Fibroblast of gingiva (primary cell): ENCODE measurements at regions not wholly inside any gene's neighbourhood (a gene's known extent, or its start where the extent isn't known, plus 50 kb on each side); places are given as distances from the start of the nearest gene placed in this dataset.
"Not testable (repeated sequence)": the region's sequence is repeated elsewhere in the genome, so short reads cannot be mapped to it uniquely, and the experiment has no call there.

Experiments
- DNase-seq: peaks from one replicate; pipeline ENCODE4 v3.0.0-alpha.2; 2011; ENCODE audit warnings: low read depth

GRCh38 chr12:126451809-126452208 is 1386.6 kb downstream of the AACS start:
- no peak for DNase-seq

GRCh38 chr12:126452686-126453085 is 1387.5 kb downstream of the AACS start:
- not testable (repeated sequence) for DNase-seq

DNA sequence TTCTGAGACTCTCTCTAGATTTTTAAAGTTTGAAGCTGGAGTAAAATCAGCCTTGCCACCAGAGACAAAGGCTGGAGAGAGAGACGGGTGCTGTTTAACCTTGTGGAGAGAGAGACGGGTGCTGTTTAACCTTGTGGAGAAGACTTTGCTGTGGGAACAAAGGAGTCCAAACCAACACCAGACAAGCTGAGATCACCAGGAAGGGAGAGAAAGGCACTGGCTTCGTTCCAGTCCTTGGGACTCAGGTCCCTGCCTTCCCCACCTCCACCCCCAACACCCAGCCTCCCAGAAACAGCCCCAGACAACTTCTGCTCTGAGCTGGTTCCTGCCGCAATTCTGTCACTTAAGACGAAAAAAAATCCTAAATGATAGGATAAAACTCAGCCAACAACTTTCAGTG is 1389.3 kb downstream of the AACS start:
- no peak for DNase-seq

DNA sequence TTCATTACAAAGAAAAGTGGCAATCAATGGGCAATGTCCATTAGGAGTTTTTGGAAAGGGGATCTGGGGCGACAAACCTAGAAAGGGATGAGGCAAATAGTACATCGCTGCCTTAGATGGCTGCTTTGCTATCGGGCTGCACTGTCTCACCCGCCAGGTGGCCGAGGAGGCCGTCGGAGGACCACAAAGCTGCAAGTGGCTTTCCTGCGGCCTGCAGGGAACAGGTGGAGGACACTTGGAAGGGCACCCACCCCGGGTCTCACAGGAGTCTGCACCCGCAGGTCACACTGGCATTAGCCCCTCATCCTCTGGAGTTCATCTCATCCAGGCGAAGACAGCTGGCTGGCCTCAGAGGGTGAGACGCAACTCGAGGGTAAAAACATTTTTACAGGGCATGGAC is 1392.5 kb downstream of the AACS start:
- no peak for DNase-seq

GRCh38 chr12:126464153-126464552 is 1398.9 kb downstream of the AACS start:
- no peak for DNase-seq

DNA sequence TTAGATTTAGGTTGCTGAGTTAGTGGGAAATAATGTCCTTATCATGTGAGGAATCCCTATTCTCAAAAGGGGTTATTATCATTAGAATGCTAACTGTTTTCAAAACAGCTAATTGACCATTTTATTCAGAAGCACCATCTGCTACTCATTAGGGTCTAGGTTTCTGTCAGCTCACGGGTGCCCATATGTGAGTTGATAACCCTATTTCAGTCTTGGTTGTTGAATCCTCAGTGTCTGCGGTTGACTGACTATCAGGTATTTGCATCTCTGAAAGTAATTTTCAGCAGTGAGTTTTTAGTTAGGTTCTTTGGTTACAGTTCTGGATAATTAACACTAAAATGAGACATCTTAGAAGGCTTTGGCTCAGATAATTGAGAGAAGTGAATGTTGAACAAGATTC is 1404.0 kb downstream of the AACS start:
- no peak for DNase-seq

DNA sequence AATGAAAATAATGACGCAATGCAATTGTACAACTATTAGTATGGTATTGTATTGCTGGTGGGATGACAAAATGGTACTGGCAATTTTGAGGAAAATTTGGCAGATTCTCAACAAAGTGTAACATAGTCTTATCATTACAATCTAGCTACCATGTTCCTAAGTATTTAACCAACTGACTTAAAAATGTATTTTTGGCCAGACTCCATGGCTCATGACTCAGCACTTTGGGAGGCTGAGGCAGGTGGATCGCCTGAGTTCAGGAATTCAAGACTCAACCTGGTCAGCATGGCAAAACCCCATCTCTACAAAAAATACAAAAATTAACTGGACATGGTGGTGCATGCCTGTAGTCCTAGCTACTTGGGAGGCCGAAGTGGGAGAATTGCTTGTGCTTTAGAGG is 1409.5 kb downstream of the AACS start:
- no peak for DNase-seq

GRCh38 chr12:126480451-126480850 is 1415.2 kb downstream of the AACS start:
- no peak for DNase-seq

- DNase-seq, result no peak
Measured at GRCh38 chr12:126481688-126482087, 1416.5 kb downstream of the AACS start.

GRCh38 chr12:126482238-126482889 is 1417.1 kb downstream of the AACS start:
- no peak for DNase-seq

DNA sequence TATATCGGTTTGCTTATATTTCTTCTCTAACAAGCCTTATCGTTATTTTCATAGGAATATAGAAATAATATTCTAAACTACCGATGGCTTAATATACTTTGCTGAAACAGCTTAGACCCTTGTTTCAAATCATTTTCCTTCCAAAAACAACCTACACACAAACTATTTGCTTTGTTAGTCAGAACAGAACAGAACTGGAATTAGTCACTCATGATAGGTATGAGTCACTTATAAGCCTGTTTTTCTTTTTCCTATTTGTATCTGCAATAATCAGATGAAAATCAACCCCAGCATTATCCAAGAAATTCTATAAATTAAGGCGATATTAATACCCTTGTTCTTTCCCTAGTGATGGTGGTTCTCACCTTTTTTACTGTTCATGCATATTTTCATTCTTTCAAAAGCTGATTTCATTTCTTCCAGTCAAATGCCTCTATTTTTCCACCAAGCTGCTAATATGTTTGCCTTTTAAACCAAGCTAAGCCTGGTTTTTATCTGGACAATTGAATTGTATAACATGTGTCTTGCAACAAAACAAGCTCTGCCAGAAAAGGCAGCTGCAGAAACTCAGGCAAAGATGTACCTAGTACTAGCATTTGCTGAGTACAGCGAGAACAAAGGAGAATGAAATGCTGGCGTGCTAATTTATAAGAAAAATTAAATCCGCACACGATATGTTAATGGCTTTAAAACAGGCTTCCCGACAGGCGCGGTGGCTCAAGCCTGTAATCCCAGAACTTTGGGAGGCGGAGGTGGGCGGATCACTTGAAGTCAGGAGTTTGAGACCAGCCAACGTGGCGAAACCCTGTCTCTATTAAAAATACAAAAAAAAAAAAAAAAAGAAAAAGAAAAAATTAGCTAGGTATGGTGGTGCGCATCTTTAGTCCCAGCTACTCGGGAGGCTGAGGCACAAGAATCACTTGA is 1418.2 kb downstream of the AACS start:
- peak; percentile 49 for DNase-seq

- no peak for DNase-seq
Measured at GRCh38 chr12:126487431-126487980, 1422.3 kb downstream of the AACS start.

DNA sequence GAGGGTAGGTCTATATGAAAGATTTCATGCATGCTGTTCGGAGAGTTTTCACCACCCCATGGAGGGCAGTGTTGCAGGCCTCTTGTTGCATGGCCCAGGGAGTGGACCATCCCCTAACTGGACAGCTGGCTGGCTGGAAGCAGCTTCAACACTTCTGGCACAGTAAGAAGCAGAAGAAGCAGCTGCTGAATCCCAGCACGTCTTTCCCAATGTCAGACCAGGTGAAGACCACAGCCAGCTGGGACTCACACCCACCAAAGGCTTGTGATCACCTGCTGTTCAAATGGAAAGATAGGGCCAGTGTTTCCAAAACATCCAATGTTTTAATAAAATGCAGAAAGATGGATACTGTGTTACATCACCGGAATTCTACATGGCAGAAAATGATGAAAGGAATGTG is 1423.6 kb downstream of the AACS start:
- no peak for DNase-seq

- no peak for DNase-seq
Measured at GRCh38 chr12:126492181-126492580, 1426.9 kb downstream of the AACS start.

DNA sequence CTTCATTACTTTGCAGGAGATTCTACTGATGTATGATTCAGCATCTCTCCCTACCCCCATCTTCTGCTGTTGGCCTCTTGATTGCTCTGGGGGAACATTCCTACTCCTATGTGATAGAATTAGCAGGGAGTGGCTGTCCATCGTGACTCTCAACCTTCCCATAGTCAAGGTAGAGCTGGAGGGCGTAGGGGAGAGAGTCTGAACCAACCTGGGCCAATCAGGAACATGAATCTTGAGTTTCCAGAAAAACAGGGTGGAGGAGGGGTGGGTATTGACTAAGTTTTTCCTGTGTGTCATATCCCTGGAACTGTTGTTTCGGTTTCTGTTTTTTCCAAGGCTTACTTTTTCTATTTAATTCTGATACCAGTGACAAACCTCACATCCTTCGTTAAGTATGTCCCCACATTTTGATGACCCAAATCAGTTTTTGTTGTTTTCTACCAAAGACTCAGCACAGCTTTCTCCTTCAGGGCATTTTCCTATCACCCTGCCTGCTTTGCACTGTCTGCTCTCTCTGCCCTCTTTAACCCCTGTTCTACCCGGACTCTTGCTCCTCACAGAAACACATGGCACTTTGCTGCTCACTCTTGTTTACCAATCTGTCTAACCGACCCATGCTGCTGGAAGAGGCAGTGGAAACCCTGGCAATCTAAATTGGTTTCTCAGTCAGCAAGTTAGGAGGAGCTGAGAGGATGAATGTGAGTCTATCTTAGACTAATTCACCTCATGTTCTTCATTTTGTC is 1428.3 kb downstream of the AACS start:
- DNase-seq, result peak; percentile 51

GRCh38 chr12:126496201-126496600 is 1431.0 kb downstream of the AACS start:
- no peak for DNase-seq

GRCh38 chr12:126506426-126507182 is 1441.4 kb downstream of the AACS start:
- peak; percentile 16 for DNase-seq

DNA sequence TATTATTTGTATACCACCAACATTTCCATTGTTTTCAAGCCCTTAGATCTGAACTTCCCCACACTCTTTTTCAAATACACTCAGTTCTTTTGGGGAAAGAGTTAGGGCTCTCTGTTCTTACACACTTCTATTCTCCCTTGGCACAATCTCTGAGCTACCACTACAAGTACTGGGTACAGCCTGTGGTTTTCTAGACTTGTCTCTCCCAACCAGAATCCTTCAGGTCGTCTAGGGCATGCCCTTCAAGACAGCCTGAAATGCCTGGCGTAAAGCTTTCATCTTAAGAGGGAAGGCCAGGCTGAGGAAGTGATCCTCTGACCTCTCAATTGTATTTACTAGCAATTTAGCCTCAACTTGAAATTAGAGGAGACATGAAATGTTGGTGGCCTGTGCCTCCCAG is 1442.0 kb downstream of the AACS start:
- no peak for DNase-seq

DNA sequence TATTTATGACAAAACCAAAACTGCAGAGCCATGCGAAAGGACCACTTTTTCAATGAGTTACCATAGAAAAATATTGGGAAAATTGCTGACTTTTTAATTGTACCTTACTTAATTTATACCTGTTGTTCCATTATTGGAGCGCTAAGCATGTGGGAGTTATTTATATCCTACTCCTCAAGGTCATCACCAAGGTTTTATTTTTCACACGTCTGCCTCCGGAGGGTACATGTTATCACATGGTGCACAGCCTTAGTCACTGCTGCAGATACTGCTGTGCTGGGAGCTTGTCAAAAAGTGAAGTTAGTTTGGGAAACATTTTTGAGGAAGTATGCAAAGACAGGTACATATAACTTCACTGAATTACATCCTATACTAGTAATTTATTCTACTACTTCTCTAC is 1444.3 kb downstream of the AACS start:
- DNase-seq, result no peak

DNA sequence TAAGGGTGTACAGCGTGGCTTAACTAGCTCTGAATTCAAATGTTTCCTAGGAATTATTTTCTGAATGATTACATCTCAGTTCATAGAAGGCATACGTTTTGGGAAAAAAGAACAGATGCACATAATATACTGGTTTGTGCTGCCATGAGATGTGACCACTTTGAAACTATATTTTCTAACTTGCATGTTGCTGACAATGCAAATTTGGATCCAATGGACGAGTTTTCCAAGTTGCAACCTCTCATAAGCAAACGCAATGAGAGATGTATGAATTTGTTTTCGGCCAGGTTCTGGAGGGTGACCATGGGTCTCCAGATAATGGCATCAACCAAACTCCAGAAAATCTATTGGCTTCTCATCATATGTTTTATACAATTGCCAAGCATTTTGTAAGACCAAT is 1445.4 kb downstream of the AACS start:
- no peak for DNase-seq
